ENCODE measurements at regions not wholly inside any gene's neighbourhood (a gene's known extent, or its start where the extent isn't known, plus 50 kb on each side); places are given as distances from the start of the nearest gene placed in this dataset.

GRCh38 chr18:45168866-45169600 is 446.2 kb upstream of the SLC14A2 start:
- TF ChIP-seq POLR2A (IDR thresholded peaks at IDR 0.05) = no peak
- TF ChIP-seq CTCF (IDR thresholded peaks at IDR 0.05) = no peak
